PC-3 (cell line): ENCODE measurements at regions not wholly inside any gene's neighbourhood (a gene's known extent, or its start where the extent isn't known, plus 50 kb on each side); places are given as distances from the start of the nearest gene placed in this dataset.

Source experiments
- ATAC-seq: fragments of 200-7000 bp; cut with Tn5 transposase; 2 replicates; pipeline ENCODE4 v1.9.1; 2020; ENCODE audit warnings: mild to moderate bottlenecking, moderate library complexity
- BruUV-seq: library from RNA; stranded (reverse); fragments of 400-500 nt; replicated peaks from 2 replicates; lab custom pipeline; 2021; lab: Mats Ljungman, UMichigan
- CTCF ChIA-PET: fragments of 300-600 bp; sonication (Branson Sonifier 250); formaldehyde crosslinking; loops from one replicate; lab custom pipeline; 2022; ENCODE audit warnings: antibody characterized with exemption; lab: Charles Lee
- POLR2A ChIA-PET: fragments of 300-600 bp; sonication (Branson Sonifier 250); formaldehyde crosslinking; loops from one replicate; lab custom pipeline; 2022; ENCODE audit warnings: antibody characterized with exemption; ENCODE audit not compliant: unreplicated experiment; lab: Charles Lee
- DNase-seq: peaks from one replicate; pipeline ENCODE4 v3.0.0-alpha.2; 2015
- H2AFZ ChIP-seq: fragments of 300-600 bp; sonication (generic); 2 replicates; pipeline ENCODE4 v1.6.0; 2016; ENCODE audit warnings: antibody characterized with exemption, low read length
- H3F3A ChIP-seq: fragments of 300-600 bp; sonication (generic); one replicate; pipeline ENCODE4 v1.6.0; 2017; ENCODE audit warnings: antibody characterized with exemption, low read length, control low read depth, mild to moderate bottlenecking; ENCODE audit not compliant: unreplicated experiment
- H3K27ac ChIP-seq: fragments of 300-600 bp; sonication (generic); 2 replicates; pipeline ENCODE4 v1.5.1; 2016; ENCODE audit warnings: mild to moderate bottlenecking, low read length
- H3K27me3 ChIP-seq: fragments of 300-600 bp; sonication (generic); 2 replicates; pipeline ENCODE4 v1.6.1; 2016; ENCODE audit warnings: low read length, mixed read lengths
- H3K36me3 ChIP-seq: fragments of 300-600 bp; sonication (generic); 2 replicates; pipeline ENCODE4 v1.6.1; 2016; ENCODE audit warnings: low read depth, mixed run types, low read length, mixed read lengths
- H3K4me1 ChIP-seq: fragments of 300-600 bp; sonication (generic); 2 replicates; pipeline ENCODE4 v1.5.1; 2016; ENCODE audit warnings: low read length; ENCODE audit not compliant: insufficient read depth
- H3K4me2 ChIP-seq: fragments of 300-600 bp; sonication (generic); 2 replicates; pipeline ENCODE4 v1.6.0; 2016; ENCODE audit warnings: low read length
- H3K4me3 ChIP-seq: fragments of 300-600 bp; sonication (generic); 2 replicates; pipeline ENCODE4 v1.5.1; 2016; ENCODE audit warnings: mild to moderate bottlenecking, low read length, mixed read lengths
- H3K79me2 ChIP-seq: fragments of 300-600 bp; sonication (generic); 2 replicates; pipeline ENCODE4 v1.6.1; 2017; ENCODE audit warnings: low read length, mixed read lengths
- H3K9ac ChIP-seq: fragments of 300-600 bp; sonication (generic); 2 replicates; pipeline ENCODE4 v1.6.0; 2016; ENCODE audit warnings: mild to moderate bottlenecking, low read length
- H3K9me2 ChIP-seq: fragments of 300-600 bp; sonication (generic); replicated peaks from 2 replicates; pipeline ENCODE4 v1.6.1; 2016; ENCODE audit warnings: mixed run types, low read length, mixed read lengths
- H3K9me3 ChIP-seq: fragments of 300-600 bp; sonication (generic); 2 replicates; pipeline ENCODE4 v1.6.1; 2016; ENCODE audit warnings: low read length, mixed read lengths
- H4K20me1 ChIP-seq: fragments of 300-600 bp; sonication (generic); 2 replicates; pipeline ENCODE4 v1.6.1; 2016; ENCODE audit warnings: low read length, mixed read lengths
- CTCF ChIP-seq: fragments of 300-600 bp; sonication (generic); conservative IDR thresholded peaks from 2 replicates; pipeline ENCODE4 v1.5.1; 2017; ENCODE audit warnings: antibody characterized with exemption, low read depth, mild to moderate bottlenecking, low read length
- EZH2 ChIP-seq: fragments of 300-600 bp; sonication (generic); IDR thresholded peaks from one replicate; pipeline ENCODE4 v1.6.1; 2017; ENCODE audit warnings: antibody characterized with exemption, mild to moderate bottlenecking, low read length; ENCODE audit not compliant: unreplicated experiment
- EZH2phosphoT487 ChIP-seq: fragments of 300-600 bp; sonication (generic); IDR thresholded peaks from 2 replicates; pipeline ENCODE4 v1.6.1; 2018; ENCODE audit warnings: mild to moderate bottlenecking, antibody characterized with exemption, low read length, borderline replicate concordance
- intact Hi-C: fragments of 100-400 bp; cut with micrococcal nuclease; formaldehyde crosslinking; loops from 2 replicates; pipeline ENCODE4 v1.9.0; 2023

DNA sequence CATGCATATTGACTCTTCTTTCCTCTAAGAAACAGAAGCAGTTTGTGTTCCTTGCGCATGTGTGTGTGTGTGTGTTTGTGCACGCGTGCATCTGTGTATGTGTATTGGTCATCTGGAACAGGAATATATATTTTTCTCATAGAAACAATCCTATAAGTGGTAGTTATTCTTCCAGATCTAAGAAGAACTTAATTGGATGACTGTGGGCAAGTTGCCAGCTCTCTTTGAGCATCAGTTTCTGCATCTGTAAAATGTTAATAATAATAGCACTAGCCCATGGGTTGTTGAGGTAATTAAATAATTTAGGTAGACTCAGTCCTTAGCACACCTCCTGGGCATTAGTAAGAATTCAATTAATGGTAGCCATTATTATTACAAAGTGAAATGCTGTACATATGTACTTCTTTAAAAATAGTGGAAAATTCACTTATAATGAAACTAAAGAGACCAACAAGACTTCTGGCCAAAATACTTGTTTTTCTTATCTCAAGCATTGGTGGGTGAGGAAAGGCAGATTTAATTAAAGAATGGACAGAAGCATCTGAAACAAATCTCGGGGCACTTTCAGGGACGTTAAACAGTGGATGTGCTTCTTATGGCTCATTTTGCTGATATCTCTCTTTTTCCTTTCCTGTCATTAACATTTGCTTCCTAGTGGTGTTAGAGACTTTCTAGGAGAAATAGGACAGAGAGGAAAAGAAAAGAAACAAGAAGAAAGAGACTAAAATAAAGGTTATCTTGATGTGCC lies 124.9 kb upstream of the HABP2 start:
- ATAC-seq (no peak), DNase-seq (no peak)
- no peak overlapping the region for H3K4me2 ChIP-seq
- H3K9ac ChIP-seq: no peak overlapping the region
- TF ChIP-seq EZH2: no peak
- no peak for TF ChIP-seq EZH2phosphoT487
- no peak for TF ChIP-seq CTCF
- no peaks in the 10 kb centered on the region for H3F3A ChIP-seq
- no peaks in the 10 kb centered on the region for H4K20me1 ChIP-seq
- POLR2A ChIA-PET: no interaction called here
- peaks cover 12% of the 10 kb centered on the region for H3K4me1 ChIP-seq
- no peaks in the 10 kb centered on the region for H3K79me2 ChIP-seq
- no TSS peak for BruUV-seq
- no peak overlapping the region for H3K4me3 ChIP-seq
- CTCF ChIA-PET: no interaction called here
- no peak overlapping the region for H3K27ac ChIP-seq
- no peaks in the 10 kb centered on the region for H3K9me2 ChIP-seq
- no peaks in the 10 kb centered on the region for H3K27me3 ChIP-seq
- H3K9me3 ChIP-seq: no peaks in the 10 kb centered on the region
- no peaks in the 10 kb centered on the region for H3K36me3 ChIP-seq
- no peak overlapping the region for H2AFZ ChIP-seq
- intact Hi-C loops: no loop called here

- TF ChIP-seq CTCF: no peak
- TF ChIP-seq EZH2phosphoT487: no peak
- TF ChIP-seq EZH2: no peak
- Histone ChIP-seq H2AFZ (no peak overlapping the region), H3K9me2 (no peaks in the 10 kb centered on the region), H3K27me3 (no peaks in the 10 kb centered on the region), H3K27ac (no peak overlapping the region), H3K79me2 (no peaks in the 10 kb centered on the region), H4K20me1 (no peaks in the 10 kb centered on the region), H3K36me3 (no peaks in the 10 kb centered on the region), H3K4me1 (peaks cover 3% of the 10 kb centered on the region), H3K9ac (no peak overlapping the region), H3K4me2 (no peak overlapping the region), H3K4me3 (no peak overlapping the region), H3F3A (no peaks in the 10 kb centered on the region), H3K9me3 (no peaks in the 10 kb centered on the region)
- ATAC-seq (no peak), DNase-seq (no peak)
- ChIA-PET CTCF (no interaction called here), POLR2A (no interaction called here)
- intact Hi-C loops: no loop called here
- BruUV-seq: no TSS peak
Observed at GRCh38 chr10:113430634-113431397, 122.0 kb upstream of the HABP2 start.
